ENCODE measurements at regions not wholly inside any gene's neighbourhood (a gene's known extent, or its start where the extent isn't known, plus 50 kb on each side); places are given as distances from the start of the nearest gene placed in this dataset.

DNA sequence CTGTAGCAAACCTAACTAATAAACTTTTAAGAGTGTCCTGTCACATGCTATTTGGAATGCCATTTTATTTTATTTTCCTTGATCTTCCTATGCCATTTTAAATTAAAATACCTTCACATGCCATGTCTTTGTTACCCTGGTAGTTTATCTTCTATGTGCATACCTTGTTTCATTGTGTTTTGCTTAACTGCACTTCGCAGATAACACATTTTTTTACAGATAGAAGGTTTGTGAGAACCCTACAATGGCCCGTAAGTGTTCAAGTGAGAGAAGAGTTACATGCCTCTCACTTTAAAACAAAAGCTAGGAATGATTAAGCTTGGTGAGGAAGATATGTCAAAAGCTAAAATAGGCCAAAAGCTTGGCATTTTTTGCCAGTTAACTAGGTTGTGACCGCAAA, 744.1 kb downstream of the STIM2 start (continued):
- TF ChIP-seq, protein P1, sequence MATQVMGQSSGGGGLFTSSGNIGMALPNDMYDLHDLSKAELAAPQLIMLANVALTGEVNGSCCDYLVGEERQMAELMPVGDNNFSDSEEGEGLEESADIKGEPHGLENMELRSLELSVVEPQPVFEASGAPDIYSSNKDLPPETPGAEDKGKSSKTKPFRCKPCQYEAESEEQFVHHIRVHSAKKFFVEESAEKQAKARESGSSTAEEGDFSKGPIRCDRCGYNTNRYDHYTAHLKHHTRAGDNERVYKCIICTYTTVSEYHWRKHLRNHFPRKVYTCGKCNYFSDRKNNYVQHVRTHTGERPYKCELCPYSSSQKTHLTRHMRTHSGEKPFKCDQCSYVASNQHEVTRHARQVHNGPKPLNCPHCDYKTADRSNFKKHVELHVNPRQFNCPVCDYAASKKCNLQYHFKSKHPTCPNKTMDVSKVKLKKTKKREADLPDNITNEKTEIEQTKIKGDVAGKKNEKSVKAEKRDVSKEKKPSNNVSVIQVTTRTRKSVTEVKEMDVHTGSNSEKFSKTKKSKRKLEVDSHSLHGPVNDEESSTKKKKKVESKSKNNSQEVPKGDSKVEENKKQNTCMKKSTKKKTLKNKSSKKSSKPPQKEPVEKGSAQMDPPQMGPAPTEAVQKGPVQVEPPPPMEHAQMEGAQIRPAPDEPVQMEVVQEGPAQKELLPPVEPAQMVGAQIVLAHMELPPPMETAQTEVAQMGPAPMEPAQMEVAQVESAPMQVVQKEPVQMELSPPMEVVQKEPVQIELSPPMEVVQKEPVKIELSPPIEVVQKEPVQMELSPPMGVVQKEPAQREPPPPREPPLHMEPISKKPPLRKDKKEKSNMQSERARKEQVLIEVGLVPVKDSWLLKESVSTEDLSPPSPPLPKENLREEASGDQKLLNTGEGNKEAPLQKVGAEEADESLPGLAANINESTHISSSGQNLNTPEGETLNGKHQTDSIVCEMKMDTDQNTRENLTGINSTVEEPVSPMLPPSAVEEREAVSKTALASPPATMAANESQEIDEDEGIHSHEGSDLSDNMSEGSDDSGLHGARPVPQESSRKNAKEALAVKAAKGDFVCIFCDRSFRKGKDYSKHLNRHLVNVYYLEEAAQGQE (IDR thresholded peaks at IDR 0.05; ENCODE audit: low read depth, low read length): no peak
- TF ChIP-seq FOSL2 (IDR thresholded peaks at IDR 0.05; ENCODE audit: borderline replicate concordance, low read depth): no peak
- no peak for TF ChIP-seq NRF1 (IDR thresholded peaks at IDR 0.05; ENCODE audit: low read depth, low read length)
- TF ChIP-seq RAD21 (IDR thresholded peaks at IDR 0.05; ENCODE audit: low read length): no peak
- TF ChIP-seq RXRA (IDR thresholded peaks at IDR 0.05; ENCODE audit: borderline replicate concordance, low read depth): no peak
- no peak for TF ChIP-seq FOXJ3 (CRISPR knock-in tag; IDR thresholded peaks at IDR 0.05)
- no peak for TF ChIP-seq JUND (IDR thresholded peaks at IDR 0.05)

DNA sequence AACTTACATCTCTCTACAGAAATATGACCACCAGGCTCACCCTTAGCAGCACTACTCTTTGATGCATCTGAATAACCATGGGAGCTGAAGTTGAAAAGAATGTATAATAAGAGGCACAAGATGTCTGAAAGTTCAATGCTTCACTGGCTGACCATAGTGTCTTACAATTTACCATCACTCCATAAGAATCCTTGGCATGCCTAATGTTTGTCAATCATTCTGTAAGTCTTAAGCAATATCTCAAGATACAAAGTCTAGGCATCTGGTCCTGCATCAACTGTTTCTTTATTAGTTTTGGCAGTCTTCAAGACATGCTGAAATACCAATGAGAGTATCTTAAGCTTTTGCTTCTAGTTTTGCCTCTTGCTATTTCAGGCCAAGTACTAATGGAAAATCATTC, 755.5 kb downstream of the STIM2 start:
- ChIA-PET CTCF (no interaction called here), POLR2A (no interaction called here)
- Histone ChIP-seq H3F3A (replicated peaks; ENCODE audit: insufficient read depth) (no peaks in the 10 kb centered on the region), H3K4me2 (no peak overlapping the region), H4K20me1 (ENCODE audit: insufficient read depth) (no peaks in the 10 kb centered on the region), H3K27me3 (ENCODE audit: insufficient read depth) (no peaks in the 10 kb centered on the region), H3K79me2 (ENCODE audit: insufficient read depth) (no peaks in the 10 kb centered on the region), H3K27ac (ENCODE audit: low read depth in 2 of 2, low read length in 1 of 2) (no peak overlapping the region), H2AFZ (ENCODE audit: low read depth) (no peak overlapping the region), H3K9me2 (no peaks in the 10 kb centered on the region), H3K9ac (no peak overlapping the region), H3K9me3 (no peaks in the 10 kb centered on the region), H3K4me1 (ENCODE audit: control insufficient read depth in 1 of 2, insufficient read depth in 2 of 2, low read depth in 1 of 2, low read length in 1 of 2) (no peaks in the 10 kb centered on the region), H3K36me3 (replicated peaks in 1 of 2; ENCODE audit: control insufficient read depth in 1 of 2, insufficient read depth in 2 of 2, low read length in 1 of 2) (no peaks in the 10 kb centered on the region), H3K4me3 (ENCODE audit: low read depth in 2 of 2, low read length in 1 of 2) (no peak overlapping the region)
- DNase-seq: no peak
- TF ChIP-seq CHD2 (IDR thresholded peaks at IDR 0.05; ENCODE audit: low read length, partially characterized antibody) (no peak), MXI1 (IDR thresholded peaks at IDR 0.05; ENCODE audit: low read depth, low read length) (no peak), TAF1 (IDR thresholded peaks at IDR 0.05; ENCODE audit: borderline replicate concordance, low read depth, low read length) (no peak), EP300 (IDR thresholded peaks at IDR 0.05; ENCODE audit: borderline replicate concordance in 1 of 2, low read depth in 1 of 2, low read length in 1 of 2) (no peak), SMC3 (IDR thresholded peaks at IDR 0.05; ENCODE audit: low read depth, low read length) (no peak), SIN3A (IDR thresholded peaks at IDR 0.05; ENCODE audit: borderline replicate concordance, low read depth, low read length) (no peak), GABPA (IDR thresholded peaks at IDR 0.05; ENCODE audit: low read depth) (no peak), NRF1 (IDR thresholded peaks at IDR 0.05; ENCODE audit: low read depth, low read length) (no peak), JUND (IDR thresholded peaks at IDR 0.05) (no peak), RAD21 (IDR thresholded peaks at IDR 0.05; ENCODE audit: low read length) (no peak), FOXJ3 (CRISPR knock-in tag; IDR thresholded peaks at IDR 0.05) (no peak), RCOR1 (IDR thresholded peaks at IDR 0.05; ENCODE audit: low read length) (no peak), YY1 (IDR thresholded peaks at IDR 0.05; ENCODE audit: low read depth) (no peak), FOXM1 (IDR thresholded peaks at IDR 0.05; ENCODE audit: low read depth) (no peak)
- TF ChIP-seq, protein P2, sequence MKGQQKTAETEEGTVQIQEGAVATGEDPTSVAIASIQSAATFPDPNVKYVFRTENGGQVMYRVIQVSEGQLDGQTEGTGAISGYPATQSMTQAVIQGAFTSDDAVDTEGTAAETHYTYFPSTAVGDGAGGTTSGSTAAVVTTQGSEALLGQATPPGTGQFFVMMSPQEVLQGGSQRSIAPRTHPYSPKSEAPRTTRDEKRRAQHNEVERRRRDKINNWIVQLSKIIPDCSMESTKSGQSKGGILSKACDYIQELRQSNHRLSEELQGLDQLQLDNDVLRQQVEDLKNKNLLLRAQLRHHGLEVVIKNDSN (IDR thresholded peaks at IDR 0.05; ENCODE audit: borderline replicate concordance, low read depth): no peak
- TF ChIP-seq, protein P1 (IDR thresholded peaks at IDR 0.05; ENCODE audit: low read depth, low read length): no peak
- TF ChIP-seq, protein P3, sequence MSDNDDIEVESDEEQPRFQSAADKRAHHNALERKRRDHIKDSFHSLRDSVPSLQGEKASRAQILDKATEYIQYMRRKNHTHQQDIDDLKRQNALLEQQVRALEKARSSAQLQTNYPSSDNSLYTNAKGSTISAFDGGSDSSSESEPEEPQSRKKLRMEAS (IDR thresholded peaks at IDR 0.05; ENCODE audit: low read depth): no peak

Measured in SK-N-SH (cell line).